Loucy (cell line): ENCODE measurements at regions not wholly inside any gene's neighbourhood (a gene's known extent, or its start where the extent isn't known, plus 50 kb on each side); places are given as distances from the start of the nearest gene placed in this dataset.

Experiments used
- EZH2phosphoT487 ChIP-seq: fragments of 200-600 bp; IDR thresholded peaks from 2 replicates; pipeline ENCODE4 v1.6.1; 2018; ENCODE audit warnings: antibody characterized with exemption, mild to moderate bottlenecking, moderate library complexity, borderline replicate concordance
- TF ChIP-seq, protein P1 (sequence below): fragments of 200-600 bp; sonication (generic); conservative IDR thresholded peaks from 2 replicates; pipeline ENCODE4 v1.5.1; 2014; ENCODE audit warnings: mild to moderate bottlenecking, antibody characterized with exemption, low read length

DNA sequence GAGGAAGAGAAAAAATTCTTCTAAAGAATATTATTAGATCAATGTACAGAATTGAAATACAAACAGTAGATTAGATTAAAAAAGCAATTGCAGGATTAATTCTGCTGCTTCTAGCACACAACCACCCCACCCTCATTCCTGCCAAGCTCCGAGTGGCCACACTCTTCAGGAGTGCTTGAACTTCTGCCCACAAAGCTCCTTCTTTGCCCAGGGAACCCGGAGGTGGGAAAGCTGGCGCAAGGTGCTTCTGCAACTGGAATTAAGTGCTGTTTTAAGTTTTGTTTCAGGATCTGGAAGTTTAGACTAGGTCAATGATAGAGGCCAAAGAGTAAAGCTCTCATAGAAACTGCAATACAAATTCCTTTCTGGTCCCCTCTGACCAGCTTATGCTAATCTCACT, 94.1 kb upstream of the BMP4 start:
- TF ChIP-seq, protein P1, sequence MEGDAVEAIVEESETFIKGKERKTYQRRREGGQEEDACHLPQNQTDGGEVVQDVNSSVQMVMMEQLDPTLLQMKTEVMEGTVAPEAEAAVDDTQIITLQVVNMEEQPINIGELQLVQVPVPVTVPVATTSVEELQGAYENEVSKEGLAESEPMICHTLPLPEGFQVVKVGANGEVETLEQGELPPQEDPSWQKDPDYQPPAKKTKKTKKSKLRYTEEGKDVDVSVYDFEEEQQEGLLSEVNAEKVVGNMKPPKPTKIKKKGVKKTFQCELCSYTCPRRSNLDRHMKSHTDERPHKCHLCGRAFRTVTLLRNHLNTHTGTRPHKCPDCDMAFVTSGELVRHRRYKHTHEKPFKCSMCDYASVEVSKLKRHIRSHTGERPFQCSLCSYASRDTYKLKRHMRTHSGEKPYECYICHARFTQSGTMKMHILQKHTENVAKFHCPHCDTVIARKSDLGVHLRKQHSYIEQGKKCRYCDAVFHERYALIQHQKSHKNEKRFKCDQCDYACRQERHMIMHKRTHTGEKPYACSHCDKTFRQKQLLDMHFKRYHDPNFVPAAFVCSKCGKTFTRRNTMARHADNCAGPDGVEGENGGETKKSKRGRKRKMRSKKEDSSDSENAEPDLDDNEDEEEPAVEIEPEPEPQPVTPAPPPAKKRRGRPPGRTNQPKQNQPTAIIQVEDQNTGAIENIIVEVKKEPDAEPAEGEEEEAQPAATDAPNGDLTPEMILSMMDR = no peak
- no peak for TF ChIP-seq EZH2phosphoT487
